Esophagus squamous epithelium (tissue), 5 donors: ENCODE measurements at regions not wholly inside any gene's neighbourhood (a gene's known extent, or its start where the extent isn't known, plus 50 kb on each side); places are given as distances from the start of the nearest gene placed in this dataset.

ENCODE experiments used
- DNase-seq: peaks from one replicate; lab custom pipeline; 2025; lab: John Stamatoyannopoulos, UW
- H3K27ac ChIP-seq, 4 donors: fragments of 200-600 bp; sonication (generic); one replicate each; pipeline ENCODE4 v1.5.1; 2016 to 2019; ENCODE audit warnings: mild to moderate bottlenecking in 1 of 4
- H3K27me3 ChIP-seq, 4 donors: fragments of 200-600 bp; sonication (generic); 1 replicate in 3 of 4; 2 replicates in 1 of 4; pipeline versions ENCODE4 v1.5.1 to v1.6.0; 2017 to 2021; ENCODE audit warnings: antibody characterized with exemption in 1 of 4
- H3K36me3 ChIP-seq, 3 donors: fragments of 200-600 bp; sonication (generic); one replicate each; pipeline ENCODE4 v1.5.1; 2016 to 2019
- H3K4me1 ChIP-seq, 3 donors: fragments of 200-600 bp; sonication (generic); one replicate each; pipeline ENCODE4 v1.5.1; 2017 to 2019
- H3K4me3 ChIP-seq, 4 donors: fragments of 200-600 bp; sonication (generic); 1 replicate in 3 of 4; 2 replicates in 1 of 4; pipeline ENCODE4 v1.5.1; 2016 to 2019; ENCODE audit warnings: mild to moderate bottlenecking in 2 of 4, moderate library complexity in 1 of 4
- H3K9me3 ChIP-seq, 3 donors: fragments of 200-600 bp; sonication (generic); one replicate each; pipeline ENCODE4 v1.5.1; 2016 to 2019
- CTCF ChIP-seq, 6 experiments: fragments of 450-650 bp in 4 of 6; fragments of 200-600 bp in 2 of 6; sonication (generic) in 2 of 6; IDR thresholded peaks; one replicate each; pipeline ENCODE4 v1.5.1; 2016 to 2019; ENCODE audit warnings: antibody characterized with exemption in 6 of 6, mild to moderate bottlenecking in 4 of 6, moderate library complexity in 4 of 6
- POLR2A ChIP-seq, 4 donors: fragments of 450-650 bp; IDR thresholded peaks; one replicate each; pipeline ENCODE4 v1.6.1; 2017; ENCODE audit warnings: antibody characterized with exemption in 4 of 4, mild to moderate bottlenecking in 4 of 4, moderate library complexity in 3 of 4
- WGBS, 2 donors: methylation state at CpG; one replicate each; pipeline ENCODE4 v1.1.5; 2018; 5-methylcytosine and 5-hydroxymethylcytosine counted together
- intact Hi-C: fragments of 100-400 bp; cut with DNase I; formaldehyde crosslinking; loops from one replicate; pipeline ENCODE4 v1.15.0; 2022
- donor health status: DM: yes; HTN: yes; CAD: no.

GRCh38 chr18:39523281-39523680, 1957.7 kb upstream of the CELF4 start:
- H3K4me1 ChIP-seq, result no peaks in the 10 kb centered on the region
- H3K36me3 ChIP-seq, result no peaks in the 10 kb centered on the region
- no peak overlapping the region for H3K27ac ChIP-seq
- no peak for TF ChIP-seq CTCF (IDR thresholded peaks at IDR 0.05)
- TF ChIP-seq POLR2A (IDR thresholded peaks at IDR 0.05), result no peak
- no peaks in the 10 kb centered on the region for H3K9me3 ChIP-seq
- DNase-seq, result no peak
- H3K4me3 ChIP-seq, result no peak overlapping the region
- intact Hi-C loops, result no loop called here
- 75 to 95% methylated on average over 1 of the region's 1 CpG for WGBS, 2 donors
- H3K27me3 ChIP-seq, result no peaks in the 10 kb centered on the region

GRCh38 chr18:39521164-39521563, 1955.6 kb upstream of the CELF4 start:
- Histone ChIP-seq H3K4me3 (no peak overlapping the region), H3K27me3 (no peaks in the 10 kb centered on the region), H3K27ac (no peak overlapping the region), H3K9me3 (no peaks in the 10 kb centered on the region), H3K4me1 (no peaks in the 10 kb centered on the region), H3K36me3 (no peaks in the 10 kb centered on the region)
- TF ChIP-seq POLR2A (IDR thresholded peaks at IDR 0.05) (no peak), CTCF (IDR thresholded peaks at IDR 0.05) (no peak)
- DNase-seq, result no peak
- intact Hi-C loops, result no loop called here

GRCh38 chr18:39519741-39520140, 1954.1 kb upstream of the CELF4 start:
- Histone ChIP-seq H3K4me3 (no peak overlapping the region), H3K27ac (no peak overlapping the region), H3K9me3 (no peaks in the 10 kb centered on the region), H3K4me1 (no peaks in the 10 kb centered on the region), H3K27me3 (no peaks in the 10 kb centered on the region), H3K36me3 (no peaks in the 10 kb centered on the region)
- TF ChIP-seq POLR2A (IDR thresholded peaks at IDR 0.05) (no peak), CTCF (IDR thresholded peaks at IDR 0.05) (no peak)
- WGBS, 2 donors, result 58 to 73% methylated on average over 2 of the region's 2 CpGs
- intact Hi-C loops, result no loop called here
- no peak for DNase-seq

- TF ChIP-seq CTCF (IDR thresholded peaks at IDR 0.05), result no peak
- no peak for TF ChIP-seq POLR2A (IDR thresholded peaks at IDR 0.05)
- H3K27me3 ChIP-seq, result no peaks in the 10 kb centered on the region
- 80 to 84% methylated on average over 3 of the region's 3 CpGs for WGBS, 2 donors
- DNase-seq, result no peak
- no peak overlapping the region for H3K27ac ChIP-seq
- intact Hi-C loops, result no loop called here
- no peaks in the 10 kb centered on the region for H3K4me1 ChIP-seq
- no peak overlapping the region for H3K4me3 ChIP-seq
- H3K9me3 ChIP-seq, result no peaks in the 10 kb centered on the region
- H3K36me3 ChIP-seq, result no peaks in the 10 kb centered on the region
These were observed 1949.7 kb upstream of the CELF4 start for GRCh38 chr18:39515299-39515698.

GRCh38 chr18:39513186-39513585, 1947.6 kb upstream of the CELF4 start:
- intact Hi-C loops, result no loop called here
- no peaks in the 10 kb centered on the region for H3K36me3 ChIP-seq
- no peak overlapping the region for H3K27ac ChIP-seq
- no peak for DNase-seq
- H3K27me3 ChIP-seq, result no peaks in the 10 kb centered on the region
- 52 to 53% methylated on average over 2 to 3 of the region's 3 CpGs for WGBS, 2 donors
- TF ChIP-seq POLR2A (IDR thresholded peaks at IDR 0.05) (no peak), CTCF (IDR thresholded peaks at IDR 0.05) (no peak)
- H3K9me3 ChIP-seq, result no peaks in the 10 kb centered on the region
- no peak overlapping the region for H3K4me3 ChIP-seq
- no peaks in the 10 kb centered on the region for H3K4me1 ChIP-seq
